22Rv1 (cell line): ENCODE measurements at regions not wholly inside any gene's neighbourhood (a gene's known extent, or its start where the extent isn't known, plus 50 kb on each side); places are given as distances from the start of the nearest gene placed in this dataset.
"Not testable (repeated sequence)": the region's sequence is repeated elsewhere in the genome, so short reads cannot be mapped to it uniquely, and the experiment has no call there.

Source experiments
- H3K27ac ChIP-seq: fragments of 450-650 bp; 2 replicates; pipeline ENCODE4 v1.5.1; 2017
- CTCF ChIP-seq: fragments of 450-650 bp; IDR thresholded peaks from 2 replicates; pipeline ENCODE4 v1.5.1; 2017; ENCODE audit warnings: mild to moderate bottlenecking
- ZFX ChIP-seq: fragments of 450-650 bp; IDR thresholded peaks from 2 replicates; pipeline ENCODE4 v1.6.1; 2017; ENCODE audit warnings: antibody characterized with exemption, borderline replicate concordance

- H3K27ac ChIP-seq = no peak overlapping the region
- TF ChIP-seq CTCF (no peak), ZFX (no peak)
These were observed 90.3 kb upstream of the NR5A2 start for GRCh38 chr1:199937161-199937560.

DNA sequence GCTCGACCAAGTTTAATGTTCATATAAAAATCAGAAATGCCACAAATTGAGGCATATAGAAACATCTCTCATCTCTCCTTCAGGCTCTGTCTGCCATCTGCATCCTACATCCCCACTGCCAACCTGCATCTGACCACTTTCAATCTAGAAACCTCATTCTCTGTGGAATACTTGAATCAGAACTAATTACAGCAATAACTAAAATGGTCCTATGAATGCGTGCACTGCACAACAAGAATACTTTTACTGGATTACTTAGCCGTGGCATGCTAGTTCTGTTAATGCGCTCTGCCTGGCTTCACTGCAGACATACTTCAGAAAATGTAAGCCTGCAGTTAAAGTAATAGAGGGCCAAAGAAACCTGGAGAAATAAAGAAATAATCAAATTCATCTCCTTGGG lies 89.8 kb upstream of the NR5A2 start:
- no peak overlapping the region for H3K27ac ChIP-seq
- no peak for TF ChIP-seq CTCF
- TF ChIP-seq ZFX = no peak

DNA sequence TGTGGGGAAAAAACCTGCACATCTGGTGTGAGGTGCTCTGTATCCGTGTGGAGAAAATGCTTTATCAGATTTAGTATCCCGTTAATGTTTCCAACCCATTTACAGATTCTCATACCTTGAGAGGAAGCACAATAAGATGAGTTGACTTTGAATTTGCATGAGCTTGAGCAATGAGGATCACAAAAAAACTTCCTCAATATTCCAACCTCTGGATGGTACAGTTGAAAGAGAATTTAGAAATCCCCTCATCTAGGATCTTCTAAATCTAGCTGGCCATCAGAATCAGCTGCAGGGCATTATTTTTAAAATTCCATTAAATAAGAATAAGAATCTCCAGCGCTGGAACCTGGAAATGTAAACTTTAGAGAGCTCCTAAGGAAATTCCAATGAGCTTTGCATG lies 82.5 kb upstream of the NR5A2 start:
- no peak for TF ChIP-seq ZFX
- no peak for TF ChIP-seq CTCF
- H3K27ac ChIP-seq = no peak overlapping the region

DNA sequence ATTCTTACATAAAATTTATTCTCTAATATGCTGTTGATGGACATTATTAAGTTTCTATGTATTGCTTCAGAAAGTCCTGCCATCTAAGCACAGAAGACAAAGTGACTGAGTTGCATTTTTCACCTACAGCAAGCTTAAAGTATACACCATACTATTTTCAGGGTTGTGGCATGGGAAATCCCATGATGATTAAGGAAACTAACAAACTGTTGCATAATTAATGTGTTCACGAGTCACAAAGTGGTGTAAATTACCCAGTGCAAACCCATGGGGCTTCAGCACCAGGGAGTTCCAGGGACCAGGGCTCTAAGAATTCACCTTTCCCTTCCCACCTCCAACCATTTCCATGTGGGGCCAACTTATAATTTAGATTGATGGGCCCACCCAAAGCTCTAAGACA lies 81.9 kb upstream of the NR5A2 start:
- H3K27ac ChIP-seq = no peak overlapping the region
- TF ChIP-seq CTCF (no peak), ZFX (no peak)

GRCh38 chr1:199946305-199947155 lies 81.0 kb upstream of the NR5A2 start:
- H3K27ac ChIP-seq = no peak overlapping the region
- TF ChIP-seq ZFX = no peak

GRCh38 chr1:199948587-199949280 lies 78.8 kb upstream of the NR5A2 start:
- TF ChIP-seq ZFX = no peak
- TF ChIP-seq CTCF = no peak
- no peak overlapping the region for H3K27ac ChIP-seq

GRCh38 chr1:199951005-199951404 lies 76.5 kb upstream of the NR5A2 start:
- not testable (repeated sequence) for H3K27ac ChIP-seq

GRCh38 chr1:199953651-199954050 lies 73.9 kb upstream of the NR5A2 start:
- no peak overlapping the region for H3K27ac ChIP-seq
- TF ChIP-seq CTCF (no peak), ZFX (no peak)
